HG03432 (cell line): ENCODE measurements at regions not wholly inside any gene's neighbourhood (a gene's known extent, or its start where the extent isn't known, plus 50 kb on each side); places are given as distances from the start of the nearest gene placed in this dataset.
"Not testable (repeated sequence)": the region's sequence is repeated elsewhere in the genome, so short reads cannot be mapped to it uniquely, and the experiment has no call there.

Experiments used
- ATAC-seq: cut with Tn5 transposase; IDR thresholded peaks from one replicate; pipeline ENCODE4 v1.9.1; 2021; ENCODE audit warnings: mild to moderate bottlenecking, moderate library complexity; ENCODE audit not compliant: unreplicated experiment

DNA sequence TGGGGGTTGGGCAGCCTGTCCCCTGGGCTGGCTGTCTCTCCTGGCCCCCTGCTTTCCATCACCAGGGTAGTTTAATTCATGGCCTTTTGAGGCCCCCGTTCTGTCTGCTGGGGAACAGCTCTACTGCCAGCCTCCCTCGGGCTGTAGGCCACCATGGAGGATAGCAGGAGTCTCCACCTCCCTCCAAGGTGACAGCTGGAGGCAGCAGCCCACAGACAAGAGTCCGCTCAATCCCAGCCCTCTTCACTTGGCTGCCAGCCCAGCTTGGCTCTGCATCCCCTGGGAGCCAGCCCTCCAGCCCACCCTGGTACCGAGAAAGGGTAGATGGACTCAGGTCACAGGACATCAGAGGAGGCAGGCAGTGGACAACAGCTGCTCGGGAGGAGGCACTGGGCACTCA is 194.6 kb upstream of the SDK2 start:
- no peak for ATAC-seq

DNA sequence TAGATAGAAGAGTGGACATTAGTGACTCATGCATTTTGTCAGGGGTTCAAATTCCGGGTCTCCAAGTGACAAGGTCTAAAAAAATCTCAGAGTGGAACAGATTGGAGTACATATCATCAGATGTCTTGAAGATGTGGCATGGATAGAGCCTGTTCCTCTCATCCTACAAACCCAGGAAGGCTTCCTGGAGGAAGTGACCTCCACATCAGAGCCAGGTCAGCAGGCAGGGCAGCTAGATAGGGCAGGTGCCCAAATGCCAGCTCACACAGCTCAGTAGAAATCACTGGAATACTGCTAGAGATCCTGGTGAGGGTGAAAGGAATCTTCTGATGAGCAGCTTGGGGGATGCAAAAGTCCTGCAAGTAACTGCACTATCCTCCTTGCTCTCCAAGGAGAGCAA is 196.6 kb upstream of the SDK2 start:
- no peak for ATAC-seq

DNA sequence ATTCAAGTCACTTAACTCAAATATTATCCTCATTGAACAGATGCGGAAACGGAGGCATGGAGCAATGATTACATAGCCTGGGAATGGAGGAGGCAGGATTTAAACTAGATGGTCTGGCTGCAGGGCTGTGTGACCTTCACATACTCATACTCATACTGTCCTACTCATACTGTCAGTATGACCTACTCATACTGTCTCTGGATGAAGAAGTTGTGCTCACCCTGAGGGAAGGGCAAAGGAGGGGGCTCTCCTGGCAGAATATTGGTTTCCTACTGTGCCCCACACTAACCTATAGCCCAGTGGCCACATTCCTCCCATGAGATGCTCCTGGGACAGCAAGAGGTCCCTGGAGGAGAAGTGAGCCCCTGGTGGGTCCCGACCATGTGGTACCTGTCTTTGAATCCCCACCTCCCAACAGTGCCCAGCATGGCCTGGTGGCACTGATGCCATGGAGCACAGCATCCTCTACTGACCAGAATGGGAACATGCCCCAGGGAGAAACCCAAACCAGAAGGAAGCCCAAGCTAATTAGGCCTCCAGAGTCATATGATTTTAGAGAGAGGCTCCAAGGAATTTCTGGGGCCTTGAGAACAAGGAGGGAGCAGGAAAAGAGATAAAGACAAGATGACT is 197.3 kb upstream of the SDK2 start:
- no peak for ATAC-seq

GRCh38 chr17:73847952-73848351 is 203.7 kb upstream of the SDK2 start:
- ATAC-seq: no peak

- ATAC-seq: no peak
Measured at GRCh38 chr17:73850426-73850825, 206.2 kb upstream of the SDK2 start.

DNA sequence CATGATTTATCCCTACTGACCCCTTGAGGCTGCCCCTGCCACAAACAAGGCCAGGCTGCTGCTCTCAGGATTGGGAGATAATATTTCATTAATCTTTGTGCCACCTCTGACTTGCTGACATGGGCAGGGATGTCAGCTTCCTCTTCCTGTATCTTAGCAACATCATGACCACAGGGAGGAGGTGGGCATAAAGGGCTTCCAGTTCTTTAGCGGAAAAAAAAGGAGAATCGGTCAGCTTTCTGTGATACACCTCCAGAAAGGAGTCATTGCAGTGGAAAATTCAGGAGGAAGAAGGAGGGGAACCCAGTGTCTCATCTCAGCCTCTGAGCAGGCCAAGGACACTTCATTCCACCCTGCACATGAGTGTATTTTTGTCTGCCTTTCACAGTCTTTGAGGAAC is 206.8 kb upstream of the SDK2 start:
- ATAC-seq: no peak

- ATAC-seq: no peak
Measured at GRCh38 chr17:73851921-73852320, 207.7 kb upstream of the SDK2 start.

DNA sequence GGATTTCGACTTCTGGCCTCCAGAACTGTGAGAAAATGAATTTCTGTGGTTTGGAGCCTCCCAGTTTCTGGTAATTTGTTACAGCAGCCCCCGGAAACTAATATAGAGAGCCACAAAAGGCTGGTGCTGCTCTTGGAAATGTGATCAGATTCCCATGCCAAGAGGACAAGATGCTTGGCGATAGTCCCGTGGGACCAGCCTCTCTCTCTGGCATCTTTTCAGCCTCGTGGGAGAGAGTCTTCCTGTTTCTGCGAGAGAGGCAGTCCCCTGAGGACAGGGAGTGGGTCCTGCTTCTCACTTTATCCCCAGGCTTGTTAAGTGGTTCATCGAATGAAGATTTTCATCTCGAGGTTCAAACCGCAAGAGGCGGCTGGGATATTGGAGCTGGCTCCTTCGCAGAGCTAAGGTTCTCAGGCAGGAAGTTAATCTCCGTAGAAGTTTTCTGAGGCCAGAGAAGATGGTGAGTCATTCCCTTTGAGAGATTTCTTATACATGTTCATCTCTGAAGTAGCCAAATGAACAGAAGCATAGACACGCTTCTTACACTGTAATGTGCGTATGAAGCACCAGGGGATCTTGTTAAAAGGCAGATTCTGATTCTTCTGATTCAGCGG is 211.6 kb upstream of the SDK2 start:
- no peak for ATAC-seq

GRCh38 chr17:73856556-73856955 is 212.3 kb upstream of the SDK2 start:
- ATAC-seq: no peak

- ATAC-seq: not testable (repeated sequence)
Measured at GRCh38 chr17:73859439-73860008, 215.3 kb upstream of the SDK2 start.

- ATAC-seq: no peak
Measured at GRCh38 chr17:73861543-73861942, 217.3 kb upstream of the SDK2 start.

GRCh38 chr17:73863761-73864535 is 219.7 kb upstream of the SDK2 start:
- no peak for ATAC-seq

DNA sequence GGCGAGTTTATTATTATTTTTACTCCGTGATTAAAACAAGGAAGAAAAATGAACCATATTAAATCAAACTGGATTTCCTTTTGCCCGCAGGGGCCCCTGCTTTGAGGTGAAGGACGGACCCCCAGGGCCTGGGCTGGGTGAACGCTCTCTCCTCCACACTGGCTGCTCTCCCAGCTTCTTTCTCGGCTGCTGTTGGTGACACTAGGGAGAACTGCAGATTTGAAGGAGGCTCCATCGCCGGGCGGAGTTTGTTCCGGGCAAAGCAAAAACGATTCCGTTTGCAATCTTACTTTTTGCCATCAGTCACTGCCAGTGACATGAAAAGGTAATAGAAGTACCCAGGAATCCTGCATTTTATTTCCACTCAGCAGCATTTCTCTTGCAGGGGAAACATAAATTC is 221.6 kb upstream of the SDK2 start:
- no peak for ATAC-seq

GRCh38 chr17:73867056-73867455 is 222.8 kb upstream of the SDK2 start:
- ATAC-seq: no peak

DNA sequence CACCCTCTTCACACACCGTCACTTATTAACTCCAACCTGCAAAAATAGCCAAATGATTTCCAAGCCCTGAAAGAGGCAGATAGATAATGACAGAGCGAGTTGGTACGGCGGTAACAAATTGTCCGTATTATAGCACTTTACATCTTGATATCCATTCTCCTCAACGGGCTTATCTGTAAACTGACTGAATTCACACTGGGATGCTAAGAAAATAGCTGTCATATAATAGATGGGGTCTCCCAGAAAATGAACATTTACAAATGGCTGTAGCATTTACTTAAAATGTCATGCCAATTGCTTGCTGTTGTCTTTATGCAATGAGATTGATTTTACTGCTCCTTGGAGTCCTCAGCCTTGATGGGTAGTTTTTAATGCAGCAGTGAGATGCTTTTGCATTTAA is 225.8 kb upstream of the SDK2 start:
- no peak for ATAC-seq

DNA sequence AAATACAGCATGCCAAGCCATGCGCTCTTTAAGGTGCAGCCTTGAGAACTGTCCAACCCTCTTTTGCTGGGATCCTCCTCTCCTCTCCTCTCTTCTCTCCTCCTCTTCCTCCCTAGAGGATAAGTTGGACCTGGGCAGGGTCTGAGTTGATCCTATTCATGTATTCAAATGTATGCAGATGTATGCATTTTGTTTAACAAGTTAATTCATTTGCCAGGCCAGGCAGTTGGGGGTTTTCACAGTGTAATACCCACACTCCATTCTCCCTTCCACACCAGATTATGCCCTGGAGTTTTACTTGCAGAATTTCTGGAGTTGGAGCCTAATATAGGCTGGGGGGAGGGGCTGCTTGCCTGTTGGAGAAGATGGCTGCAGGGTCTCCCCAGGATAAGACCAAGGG is 226.2 kb upstream of the SDK2 start:
- ATAC-seq: no peak

DNA sequence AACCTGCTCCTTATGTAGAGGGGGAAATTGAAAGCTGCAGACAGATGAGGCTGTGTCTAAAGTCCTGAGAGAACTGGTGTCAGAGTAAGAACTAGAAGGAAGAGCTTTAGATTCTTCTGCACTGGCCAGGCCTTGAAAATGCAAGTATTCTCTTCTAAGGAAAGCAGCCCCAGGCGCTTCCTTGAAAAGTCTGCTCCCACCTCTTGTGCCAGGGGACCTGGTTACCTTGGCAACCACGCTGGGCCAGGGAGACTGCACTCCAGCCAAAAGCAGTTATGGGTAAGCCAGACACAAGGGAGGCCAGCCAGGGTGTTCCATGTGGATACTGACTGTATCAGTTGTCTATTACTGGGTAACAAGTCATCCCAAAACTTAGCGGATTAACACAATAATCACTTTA is 228.6 kb upstream of the SDK2 start:
- ATAC-seq: no peak

- ATAC-seq: no peak
Measured at GRCh38 chr17:73874008-73874720, 229.9 kb upstream of the SDK2 start.

- ATAC-seq: no peak
Measured at GRCh38 chr17:73875346-73875745, 231.1 kb upstream of the SDK2 start.

GRCh38 chr17:73877962-73878361 is 233.7 kb upstream of the SDK2 start:
- ATAC-seq: no peak

DNA sequence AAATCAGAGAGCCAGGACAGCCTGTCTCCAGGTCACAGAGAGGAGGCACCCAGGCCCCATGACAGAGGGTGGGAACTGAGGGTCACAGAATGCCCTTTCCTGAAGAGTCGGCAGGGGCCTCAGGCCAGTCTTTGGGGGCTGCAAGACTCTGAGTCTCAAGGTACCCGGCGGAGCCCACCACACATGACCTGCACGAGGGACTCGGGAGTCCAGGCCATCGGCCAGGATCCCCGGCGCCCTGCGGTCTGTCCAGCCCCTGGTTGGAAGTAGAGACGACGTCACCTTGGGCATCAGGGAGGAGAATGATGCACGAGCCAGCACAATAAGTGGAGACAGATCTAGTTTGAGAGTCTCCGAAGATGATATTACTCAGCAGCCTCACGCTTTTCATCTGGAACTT is 234.7 kb upstream of the SDK2 start:
- ATAC-seq: no peak
